Sigmoid colon (tissue), 4 donors: ENCODE measurements at regions not wholly inside any gene's neighbourhood (a gene's known extent, or its start where the extent isn't known, plus 50 kb on each side); places are given as distances from the start of the nearest gene placed in this dataset.

Source experiments
- EP300 ChIP-seq, 4 donors: sonication (generic); formaldehyde crosslinking; IDR thresholded peaks; one replicate each; pipeline ENCODE4 v1.6.1; 2017; ENCODE audit warnings: antibody characterized with exemption in 4 of 4
- POLR2A ChIP-seq, 2 donors: fragments of 450-650 bp; IDR thresholded peaks; one replicate each; pipeline ENCODE4 v1.6.1; 2016; ENCODE audit warnings: antibody characterized with exemption in 2 of 2, mild to moderate bottlenecking in 2 of 2, moderate library complexity in 2 of 2
- POLR2AphosphoS5 ChIP-seq, 4 donors: sonication (generic); formaldehyde crosslinking; IDR thresholded peaks; one replicate each; pipeline ENCODE4 v1.6.1; 2017; ENCODE audit warnings: antibody characterized with exemption in 4 of 4
- TF ChIP-seq, protein P1 (sequence below), 4 experiments: fragments of 450-650 bp in 3 of 4; fragments of 200-600 bp in 1 of 4; IDR thresholded peaks; one replicate each; pipeline ENCODE4 v1.5.1; 2016 to 2019; ENCODE audit warnings: antibody characterized with exemption in 4 of 4, mild to moderate bottlenecking in 3 of 4, moderate library complexity in 2 of 4

DNA sequence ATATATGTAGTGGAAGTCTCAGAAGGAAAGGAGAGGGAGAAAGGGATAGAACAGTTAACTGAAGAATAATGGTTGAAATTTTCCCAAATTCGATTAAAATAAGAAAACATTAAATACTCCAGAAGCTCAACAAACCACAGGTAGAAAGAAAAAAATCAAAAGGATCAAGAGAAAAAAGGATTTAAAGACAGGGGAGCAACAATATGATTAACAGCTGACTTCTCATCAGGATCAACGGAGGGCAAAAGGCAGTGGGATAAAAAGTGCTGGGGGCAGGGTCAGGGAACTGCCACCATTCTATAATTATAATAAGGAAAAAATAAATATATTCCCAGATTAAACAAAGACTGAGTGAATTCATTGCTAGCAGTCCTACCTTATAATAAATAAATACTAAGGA, 55.3 kb downstream of the CDKN2C start:
- TF ChIP-seq, protein P1, sequence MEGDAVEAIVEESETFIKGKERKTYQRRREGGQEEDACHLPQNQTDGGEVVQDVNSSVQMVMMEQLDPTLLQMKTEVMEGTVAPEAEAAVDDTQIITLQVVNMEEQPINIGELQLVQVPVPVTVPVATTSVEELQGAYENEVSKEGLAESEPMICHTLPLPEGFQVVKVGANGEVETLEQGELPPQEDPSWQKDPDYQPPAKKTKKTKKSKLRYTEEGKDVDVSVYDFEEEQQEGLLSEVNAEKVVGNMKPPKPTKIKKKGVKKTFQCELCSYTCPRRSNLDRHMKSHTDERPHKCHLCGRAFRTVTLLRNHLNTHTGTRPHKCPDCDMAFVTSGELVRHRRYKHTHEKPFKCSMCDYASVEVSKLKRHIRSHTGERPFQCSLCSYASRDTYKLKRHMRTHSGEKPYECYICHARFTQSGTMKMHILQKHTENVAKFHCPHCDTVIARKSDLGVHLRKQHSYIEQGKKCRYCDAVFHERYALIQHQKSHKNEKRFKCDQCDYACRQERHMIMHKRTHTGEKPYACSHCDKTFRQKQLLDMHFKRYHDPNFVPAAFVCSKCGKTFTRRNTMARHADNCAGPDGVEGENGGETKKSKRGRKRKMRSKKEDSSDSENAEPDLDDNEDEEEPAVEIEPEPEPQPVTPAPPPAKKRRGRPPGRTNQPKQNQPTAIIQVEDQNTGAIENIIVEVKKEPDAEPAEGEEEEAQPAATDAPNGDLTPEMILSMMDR (IDR thresholded peaks at IDR 0.05): no peak
- TF ChIP-seq POLR2A (IDR thresholded peaks at IDR 0.05) (no peak), POLR2AphosphoS5 (IDR thresholded peaks at IDR 0.05) (no peak), EP300 (IDR thresholded peaks at IDR 0.05) (no peak)
